A549 (cell line): ENCODE measurements at regions not wholly inside any gene's neighbourhood (a gene's known extent, or its start where the extent isn't known, plus 50 kb on each side); places are given as distances from the start of the nearest gene placed in this dataset.

ENCODE experiments used
- ATAC-seq, 2 experiments: fragments of 200-7000 bp in 1 of 2; fragments of >200 bp in 1 of 2; cut with Nextera tagmentation in 1 of 2; cut with Tn5 transposase in 1 of 2; 3 replicates each; pipeline versions ENCODE4 v1.8.0 to v1.9.1; 2018 to 2020; ENCODE audit warnings: mild to moderate bottlenecking in 1 of 2, moderate library complexity in 1 of 2
- CTCF ChIA-PET: fragments of 300-600 bp; sonication (Branson Sonifier 250); formaldehyde crosslinking; extraction: SDS; loops from one replicate; lab custom pipeline; 2021; ENCODE audit warnings: antibody characterized with exemption, inconsistent platforms; lab: Yijun Ruan, JAX
- POLR2A ChIA-PET: fragments of 350-600 bp; formaldehyde crosslinking; extraction: SDS; loops from one replicate; lab custom pipeline; 2021; ENCODE audit warnings: antibody characterized with exemption, inconsistent platforms; lab: Yijun Ruan, JAX
- DNase-seq, 2 experiments: peaks; one replicate each; pipeline versions ENCODE4 v3.0.0 to v3.0.0-alpha.2; 2011 to 2016; ENCODE audit warnings: low read depth in 1 of 2, low spot score in 1 of 2
- FAIRE-seq: peaks from 2 replicates; lab custom pipeline; 2011; peaks lifted over from hg19 to GRCh38; lab: Jason Lieb, UNC
- H3K27ac ChIP-seq, 2 experiments: fragments of >200 bp; sonication (Bioruptor Twin); formaldehyde crosslinking; 3 replicates each; pipeline ENCODE4 v1.5.1; 2016 to 2017
- H3K4me1 ChIP-seq: fragments of >200 bp; sonication (Bioruptor Twin); formaldehyde crosslinking; 3 replicates; pipeline ENCODE4 v1.6.1; 2016
- H3K4me2 ChIP-seq: fragments of >200 bp; sonication (Bioruptor Twin); formaldehyde crosslinking; 3 replicates; pipeline ENCODE4 v1.6.1; 2016
- H3K4me3 ChIP-seq: fragments of >200 bp; sonication (Bioruptor Twin); formaldehyde crosslinking; 3 replicates; pipeline ENCODE4 v1.5.1; 2016
- H3K9me3 ChIP-seq: fragments of >200 bp; sonication (Bioruptor Twin); formaldehyde crosslinking; 3 replicates; pipeline ENCODE4 v1.6.1; 2016
- CHD4 ChIP-seq: fragments of 200-600 bp; sonication (generic); IDR thresholded peaks from 2 replicates; pipeline ENCODE4 v1.6.1; 2016; ENCODE audit warnings: antibody characterized with exemption, mild to moderate bottlenecking, borderline replicate concordance
- EHF ChIP-seq: fragments of 250-450 bp; sonication (Bioruptor Pico); IDR thresholded peaks from 2 replicates; pipeline ENCODE4 v1.5.0; 2020; ENCODE audit warnings: mild to moderate bottlenecking
- ESRRA ChIP-seq: fragments of 150-350 bp; IDR thresholded peaks from 2 replicates; pipeline ENCODE4 v1.6.1; 2014; ENCODE audit warnings: mild to moderate bottlenecking, low read length, borderline replicate concordance
- FOSB ChIP-seq: fragments of 250-450 bp; sonication (Bioruptor Pico); IDR thresholded peaks from 2 replicates; pipeline ENCODE4 v1.5.0; 2020; ENCODE audit warnings: mild to moderate bottlenecking, moderate library complexity
- FOXS1 ChIP-seq: fragments of 250-450 bp; sonication (Bioruptor Pico); IDR thresholded peaks from 2 replicates; pipeline ENCODE4 v1.5.0; 2020; ENCODE audit warnings: mild to moderate bottlenecking, moderate library complexity
- GATA3 ChIP-seq: IDR thresholded peaks from 2 replicates; pipeline ENCODE4 v1.6.1; 2012; ENCODE audit warnings: borderline replicate concordance
- HOXA7 ChIP-seq: fragments of 250-450 bp; sonication (Bioruptor Pico); IDR thresholded peaks from 2 replicates; pipeline ENCODE4 v1.5.0; 2020; ENCODE audit warnings: mild to moderate bottlenecking, moderate library complexity
- JUN ChIP-seq, 2 experiments: fragments of >200 bp; sonication (Bioruptor Twin); formaldehyde crosslinking; IDR thresholded peaks; 2 replicates in 1 of 2; 3 replicates in 1 of 2; pipeline ENCODE4 v1.6.1; 2016 to 2017
- MAZ ChIP-seq: fragments of 150-350 bp; IDR thresholded peaks from 2 replicates; pipeline ENCODE4 v1.6.1; 2014; ENCODE audit warnings: antibody characterized with exemption, low read depth, low read length, borderline replicate concordance
- NFE2L2 ChIP-seq: fragments of 150-350 bp; conservative IDR thresholded peaks from 2 replicates; pipeline ENCODE4 v1.6.1; 2014; ENCODE audit warnings: low read length
- NPAS2 ChIP-seq: fragments of 250-450 bp; sonication (Bioruptor Pico); IDR thresholded peaks from 2 replicates; pipeline ENCODE4 v1.8.0; 2022; ENCODE audit warnings: mild to moderate bottlenecking, moderate library complexity, borderline replicate concordance
- POLR2A ChIP-seq: IDR thresholded peaks from 2 replicates; pipeline ENCODE4 v1.6.1; 2012; ENCODE audit warnings: mild to moderate bottlenecking, low read length
- POLR2AphosphoS2 ChIP-seq: conservative IDR thresholded peaks from 2 replicates; pipeline ENCODE4 v1.6.1; 2012; ENCODE audit warnings: low read length, improper control_type of control experiment, inconsistent platforms
- RARB ChIP-seq: fragments of 250-450 bp; sonication (Bioruptor Pico); IDR thresholded peaks from 2 replicates; pipeline ENCODE4 v1.8.0; 2021; ENCODE audit warnings: mild to moderate bottlenecking, moderate library complexity
- SREBF2 ChIP-seq: fragments of 450-650 bp; IDR thresholded peaks from 2 replicates; pipeline ENCODE4 v1.6.1; 2014; ENCODE audit warnings: mild to moderate bottlenecking, moderate library complexity
- TP53 ChIP-seq: fragments of 250-450 bp; sonication (Bioruptor Pico); IDR thresholded peaks from 2 replicates; pipeline ENCODE4 v1.5.0; 2021; ENCODE audit warnings: mild to moderate bottlenecking, moderate library complexity
- ZFP36 ChIP-seq: fragments of 450-650 bp; IDR thresholded peaks from 2 replicates; pipeline ENCODE4 v1.6.1; 2014; ENCODE audit warnings: borderline replicate concordance; ENCODE audit not compliant: partially characterized antibody
- ZNF302 ChIP-seq: fragments of 250-450 bp; sonication (Bioruptor Pico); IDR thresholded peaks from 2 replicates; pipeline ENCODE4 v1.9.0; 2021; ENCODE audit warnings: inconsistent platforms, mild to moderate bottlenecking, moderate library complexity
- ZSCAN20 ChIP-seq: fragments of 250-450 bp; sonication (Bioruptor Pico); IDR thresholded peaks from 2 replicates; pipeline ENCODE4 v1.8.0; 2022; ENCODE audit warnings: mild to moderate bottlenecking, moderate library complexity
- WGBS: methylation state at CpG from one replicate; pipeline ENCODE4 v1.1.6; 2017; ENCODE audit errors: missing lambda C conversion rate; 5-methylcytosine and 5-hydroxymethylcytosine counted together
- TF ChIP-seq, protein P1 (sequence below): IDR thresholded peaks from 2 replicates; pipeline ENCODE4 v1.6.1; 2012
- TF ChIP-seq, protein P2 (sequence below): fragments of 200-600 bp; sonication (generic); IDR thresholded peaks from 2 replicates; pipeline ENCODE4 v1.6.1; 2016; ENCODE audit warnings: antibody characterized with exemption, mild to moderate bottlenecking, moderate library complexity
- TF ChIP-seq, protein P3 (sequence below): fragments of 450-650 bp; IDR thresholded peaks from 2 replicates; pipeline ENCODE4 v1.6.1; 2014; ENCODE audit warnings: antibody characterized with exemption

DNA sequence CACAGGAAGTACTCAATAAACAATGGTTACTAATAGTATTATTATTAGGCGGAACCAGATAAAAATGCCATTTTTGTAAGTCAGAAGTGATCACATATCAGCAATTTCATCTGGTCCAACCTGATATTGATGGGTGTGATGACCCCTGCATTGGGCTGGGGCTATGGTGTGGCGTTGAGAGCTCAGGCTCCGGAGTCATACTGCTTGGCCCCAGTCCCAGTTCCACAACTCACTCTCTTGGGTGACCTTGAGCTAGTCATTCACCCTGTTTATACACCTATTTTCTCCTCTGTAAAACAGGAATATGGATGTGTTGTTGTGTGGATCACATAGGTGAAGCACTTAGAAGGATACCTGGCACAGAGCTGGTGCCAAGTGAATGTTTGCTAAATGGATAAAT is 229.4 kb upstream of the POU3F1 start:
- Histone ChIP-seq H3K9me3 (no peaks in the 10 kb centered on the region; the same call in 2 of the 3 replicates), H3K4me2 (no peak overlapping the region), H3K4me1 (no peaks in the 10 kb centered on the region), H3K27ac (no peak overlapping the region), H3K4me3 (no peak overlapping the region)
- FAIRE-seq (no peak), DNase-seq (no peak), ATAC-seq (no peak)
- WGBS, result 17% methylated on average over 3 of the region's 3 CpGs
- CTCF ChIA-PET, result interaction anchor here (1.7 kb wide), 1 partner anchor 14 kb away, joined by 3 read pairs; no protein-coding TSS in a partner anchor
- TF ChIP-seq CHD4 (no peak), TP53 (CRISPR knock-in tag) (no peak), POLR2A (no peak), MAZ (no peak), ZNF302 (CRISPR knock-in tag) (no peak), ZFP36 (no peak), SREBF2 (no peak), HOXA7 (CRISPR knock-in tag) (no peak), JUN (IDR thresholded peaks at IDR 0.05) (no peak), FOSB (no peak), GATA3 (no peak), RARB (CRISPR knock-in tag) (no peak), NFE2L2 (no peak), ESRRA (no peak)
- TF ChIP-seq, protein P1, sequence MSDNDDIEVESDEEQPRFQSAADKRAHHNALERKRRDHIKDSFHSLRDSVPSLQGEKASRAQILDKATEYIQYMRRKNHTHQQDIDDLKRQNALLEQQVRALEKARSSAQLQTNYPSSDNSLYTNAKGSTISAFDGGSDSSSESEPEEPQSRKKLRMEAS, result no peak
- POLR2A ChIA-PET, result no interaction called here

DNA sequence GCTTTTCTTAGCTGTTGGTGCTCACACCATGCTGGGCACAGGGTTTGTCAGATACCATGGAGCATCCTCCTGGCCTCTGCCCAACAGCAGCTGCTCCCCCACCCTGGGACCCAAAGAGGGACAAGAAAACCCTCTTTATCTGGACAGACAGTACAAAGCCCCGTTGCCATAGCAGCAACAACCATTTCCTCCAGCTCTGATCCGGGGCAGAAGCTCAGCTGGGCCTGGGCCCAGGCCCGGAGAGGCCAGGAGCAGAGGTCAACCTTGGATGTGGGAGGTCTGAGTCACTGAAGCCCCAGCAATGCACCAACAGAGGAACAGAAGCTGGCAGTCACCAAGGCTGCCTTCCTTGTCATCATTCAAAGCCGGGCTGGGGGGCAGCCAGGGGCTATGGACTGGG is 228.4 kb upstream of the POU3F1 start:
- no peak for ATAC-seq
- Histone ChIP-seq H3K27ac (no peak overlapping the region), H3K4me2 (no peak overlapping the region), H3K4me1 (no peaks in the 10 kb centered on the region), H3K9me3 (no peaks in the 10 kb centered on the region; the same call in 2 of the 3 replicates), H3K4me3 (no peak overlapping the region)
- no peak for TF ChIP-seq SREBF2
- no peak for FAIRE-seq
- CTCF ChIA-PET, result interaction anchor here (1.7 kb wide), 1 partner anchor 15 kb away, joined by 3 read pairs; no protein-coding TSS in a partner anchor
- DNase-seq, result no peak
- POLR2A ChIA-PET, result no interaction called here
- WGBS, result no CpG with 5 or more reads among the region's 4 CpGs

DNA sequence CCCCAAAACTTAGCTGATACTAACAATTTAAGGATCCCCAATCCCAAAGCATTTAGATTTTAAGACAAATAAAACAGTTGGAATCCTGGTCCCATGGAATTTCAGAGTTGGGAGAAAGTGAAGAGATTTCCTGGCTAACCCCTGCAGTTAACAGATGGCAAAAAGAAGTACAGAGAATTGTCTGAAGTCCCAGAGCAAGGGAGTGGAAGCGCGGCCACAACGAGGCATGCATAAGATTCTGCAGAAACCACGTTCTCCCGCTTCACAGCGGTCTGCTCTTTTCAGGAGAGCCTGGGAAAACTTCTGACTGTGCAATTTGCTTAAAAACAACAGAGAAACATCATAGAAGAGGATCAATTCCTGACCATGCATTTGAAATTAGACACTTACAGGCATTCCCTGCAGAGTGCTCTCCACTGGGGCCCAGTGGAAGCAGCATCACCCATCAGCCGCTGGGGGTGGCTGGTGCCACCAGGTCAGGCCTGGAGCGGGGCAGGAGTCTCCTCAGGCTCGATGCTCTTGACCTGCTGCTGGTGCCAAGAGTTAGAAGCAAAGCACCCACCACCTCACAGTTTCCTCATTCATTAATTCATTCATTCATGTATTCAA is 226.7 kb upstream of the POU3F1 start:
- H3K27ac ChIP-seq, result no peak overlapping the region
- DNase-seq, result no peak
- ChIA-PET POLR2A (no interaction called here), CTCF (no interaction called here)
- FAIRE-seq, result no peak
- H3K4me2 ChIP-seq, result no peak overlapping the region
- H3K4me1 ChIP-seq, result no peaks in the 10 kb centered on the region
- H3K4me3 ChIP-seq, result no peak overlapping the region
- WGBS, result 35% methylated on average over 8 of the region's 9 CpGs
- no peak for ATAC-seq
- TF ChIP-seq, protein P2, sequence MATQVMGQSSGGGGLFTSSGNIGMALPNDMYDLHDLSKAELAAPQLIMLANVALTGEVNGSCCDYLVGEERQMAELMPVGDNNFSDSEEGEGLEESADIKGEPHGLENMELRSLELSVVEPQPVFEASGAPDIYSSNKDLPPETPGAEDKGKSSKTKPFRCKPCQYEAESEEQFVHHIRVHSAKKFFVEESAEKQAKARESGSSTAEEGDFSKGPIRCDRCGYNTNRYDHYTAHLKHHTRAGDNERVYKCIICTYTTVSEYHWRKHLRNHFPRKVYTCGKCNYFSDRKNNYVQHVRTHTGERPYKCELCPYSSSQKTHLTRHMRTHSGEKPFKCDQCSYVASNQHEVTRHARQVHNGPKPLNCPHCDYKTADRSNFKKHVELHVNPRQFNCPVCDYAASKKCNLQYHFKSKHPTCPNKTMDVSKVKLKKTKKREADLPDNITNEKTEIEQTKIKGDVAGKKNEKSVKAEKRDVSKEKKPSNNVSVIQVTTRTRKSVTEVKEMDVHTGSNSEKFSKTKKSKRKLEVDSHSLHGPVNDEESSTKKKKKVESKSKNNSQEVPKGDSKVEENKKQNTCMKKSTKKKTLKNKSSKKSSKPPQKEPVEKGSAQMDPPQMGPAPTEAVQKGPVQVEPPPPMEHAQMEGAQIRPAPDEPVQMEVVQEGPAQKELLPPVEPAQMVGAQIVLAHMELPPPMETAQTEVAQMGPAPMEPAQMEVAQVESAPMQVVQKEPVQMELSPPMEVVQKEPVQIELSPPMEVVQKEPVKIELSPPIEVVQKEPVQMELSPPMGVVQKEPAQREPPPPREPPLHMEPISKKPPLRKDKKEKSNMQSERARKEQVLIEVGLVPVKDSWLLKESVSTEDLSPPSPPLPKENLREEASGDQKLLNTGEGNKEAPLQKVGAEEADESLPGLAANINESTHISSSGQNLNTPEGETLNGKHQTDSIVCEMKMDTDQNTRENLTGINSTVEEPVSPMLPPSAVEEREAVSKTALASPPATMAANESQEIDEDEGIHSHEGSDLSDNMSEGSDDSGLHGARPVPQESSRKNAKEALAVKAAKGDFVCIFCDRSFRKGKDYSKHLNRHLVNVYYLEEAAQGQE, result no peak
- TF ChIP-seq ZSCAN20 (CRISPR knock-in tag) (no peak), FOXS1 (CRISPR knock-in tag) (no peak), POLR2AphosphoS2 (no peak), MAZ (no peak), ESRRA (no peak), NPAS2 (CRISPR knock-in tag) (no peak), EHF (no peak)
- TF ChIP-seq, protein P3, sequence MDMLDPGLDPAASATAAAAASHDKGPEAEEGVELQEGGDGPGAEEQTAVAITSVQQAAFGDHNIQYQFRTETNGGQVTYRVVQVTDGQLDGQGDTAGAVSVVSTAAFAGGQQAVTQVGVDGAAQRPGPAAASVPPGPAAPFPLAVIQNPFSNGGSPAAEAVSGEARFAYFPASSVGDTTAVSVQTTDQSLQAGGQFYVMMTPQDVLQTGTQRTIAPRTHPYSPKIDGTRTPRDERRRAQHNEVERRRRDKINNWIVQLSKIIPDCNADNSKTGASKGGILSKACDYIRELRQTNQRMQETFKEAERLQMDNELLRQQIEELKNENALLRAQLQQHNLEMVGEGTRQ, result no peak
- TF ChIP-seq, all 56 proteins: peak for 0
- H3K9me3 ChIP-seq, result no peaks in the 10 kb centered on the region
